ENCODE measurements at regions not wholly inside any gene's neighbourhood (a gene's known extent, or its start where the extent isn't known, plus 50 kb on each side); places are given as distances from the start of the nearest gene placed in this dataset.

- no peak for TF ChIP-seq CTCF (conservative IDR thresholded peaks at IDR 0.05; ENCODE audit: low read depth, low read length)
- no peak for TF ChIP-seq POLR2A (IDR thresholded peaks at IDR 0.05; ENCODE audit: low read depth, low read length)
- no peak for TF ChIP-seq USF2 (IDR thresholded peaks at IDR 0.05; ENCODE audit: low read depth, low read length)
- no peak for TF ChIP-seq CHD1 (IDR thresholded peaks at IDR 0.05; ENCODE audit: low read depth, low read length)
- TF ChIP-seq RFX5 (IDR thresholded peaks at IDR 0.05; ENCODE audit: low read depth, low read length), result no peak
- no peak for TF ChIP-seq MXI1 (IDR thresholded peaks at IDR 0.05; ENCODE audit: borderline replicate concordance, low read depth, low read length)
- TF ChIP-seq RAD21 (IDR thresholded peaks at IDR 0.05; ENCODE audit: low read length), result no peak
- TF ChIP-seq FOS (IDR thresholded peaks at IDR 0.05; ENCODE audit: low read depth, low read length), result no peak
- TF ChIP-seq MAZ (IDR thresholded peaks at IDR 0.05; ENCODE audit: borderline replicate concordance, low read depth, low read length), result no peak
- TF ChIP-seq MAFK (IDR thresholded peaks at IDR 0.05; ENCODE audit: low read depth, low read length), result no peak
- no peak for TF ChIP-seq ELK1 (IDR thresholded peaks at IDR 0.05; ENCODE audit: borderline replicate concordance, low read depth, low read length)
- no peak for TF ChIP-seq BHLHE40 (IDR thresholded peaks at IDR 0.05; ENCODE audit: low read depth, low read length)
- TF ChIP-seq RCOR1 (IDR thresholded peaks at IDR 0.05; ENCODE audit: insufficient replicate concordance, low read length), result no peak
- TF ChIP-seq NFE2L2 (IDR thresholded peaks at IDR 0.05; ENCODE audit: low read depth, low read length), result no peak
Measured at GRCh38 chr13:91193358-91193757, 154.1 kb upstream of the MIR17HG start.

Data from IMR-90 (cell line).